HEK293 (cell line): ENCODE measurements at regions not wholly inside any gene's neighbourhood (a gene's known extent, or its start where the extent isn't known, plus 50 kb on each side); places are given as distances from the start of the nearest gene placed in this dataset.

Source experiments
- CTCF ChIA-PET: fragments of 350-600 bp; formaldehyde crosslinking; extraction: SDS; loops from one replicate; lab custom pipeline; 2021; ENCODE audit warnings: antibody characterized with exemption; lab: Yijun Ruan, JAX
- POLR2A ChIA-PET: fragments of 300-600 bp; formaldehyde crosslinking; extraction: SDS; loops from one replicate; lab custom pipeline; 2020; ENCODE audit warnings: antibody characterized with exemption, inconsistent platforms; lab: Yijun Ruan, JAX
- H3K27ac ChIP-seq: fragments of 200-500 bp; sonication (Bioruptor generic); 2 replicates; pipeline ENCODE4 v1.5.1; 2014; ENCODE audit warnings: low read depth, low read length, control low read depth, inconsistent platforms; ENCODE audit errors: extremely low read depth
- H3K36me3 ChIP-seq, 2 experiments: fragments of 200-500 bp in 1 of 2; sonication (Bioruptor generic) in 1 of 2; 1 replicate in 1 of 2; 2 replicates in 1 of 2; pipeline ENCODE4 v1.5.1; 2014 to 2017; ENCODE audit warnings: inconsistent platforms in 2 of 2, low read length in 2 of 2; ENCODE audit not compliant: control insufficient read depth in 2 of 2, insufficient read depth in 1 of 2
- H3K4me1 ChIP-seq: fragments of 200-500 bp; sonication (Bioruptor generic); 2 replicates; pipeline ENCODE4 v1.5.1; 2014; ENCODE audit warnings: mild to moderate bottlenecking, low read length, inconsistent platforms; ENCODE audit not compliant: control insufficient read depth, insufficient read depth
- H3K4me3 ChIP-seq: 2 replicates; pipeline ENCODE4 v1.5.1; 2011; ENCODE audit warnings: low read depth, mild to moderate bottlenecking, control low read depth, low read length, moderate library complexity
- H3K9me3 ChIP-seq: fragments of 200-500 bp; sonication (Bioruptor generic); 2 replicates; pipeline ENCODE4 v1.5.1; 2014; ENCODE audit warnings: low read depth, low read length, inconsistent platforms; ENCODE audit not compliant: control insufficient read depth, insufficient read depth
- BCL11B ChIP-seq: fragments of 450-650 bp; formaldehyde crosslinking; IDR thresholded peaks from 2 replicates; pipeline ENCODE4 v1.5.1; 2016; ENCODE audit warnings: low read depth, missing biosample characterization, missing genetic modification characterization
- ZBTB10 ChIP-seq: fragments of 450-650 bp; formaldehyde crosslinking; IDR thresholded peaks from 2 replicates; pipeline ENCODE4 v1.5.1; 2016; ENCODE audit warnings: missing biosample characterization, missing genetic modification characterization
- ZNF114 ChIP-seq: fragments of 450-650 bp; formaldehyde crosslinking; IDR thresholded peaks from 2 replicates; pipeline ENCODE4 v1.5.0; 2017; ENCODE audit warnings: missing biosample characterization, missing genetic modification characterization
- ZNF211 ChIP-seq: fragments of 450-650 bp; formaldehyde crosslinking; IDR thresholded peaks from 2 replicates; pipeline ENCODE4 v1.5.1; 2016; ENCODE audit warnings: low read depth, missing biosample characterization, missing genetic modification characterization
- ZNF24 ChIP-seq: fragments of 450-650 bp; formaldehyde crosslinking; IDR thresholded peaks from 2 replicates; pipeline ENCODE4 v1.5.1; 2016; ENCODE audit warnings: missing biosample characterization, missing genetic modification characterization
- ZNF311 ChIP-seq: fragments of 450-650 bp; formaldehyde crosslinking; IDR thresholded peaks from 2 replicates; pipeline ENCODE4 v1.5.1; 2017; ENCODE audit warnings: missing biosample characterization, missing genetic modification characterization, borderline replicate concordance
- ZNF366 ChIP-seq: fragments of 450-650 bp; formaldehyde crosslinking; conservative IDR thresholded peaks from 2 replicates; pipeline ENCODE4 v1.5.1; 2016; ENCODE audit warnings: missing biosample characterization, missing genetic modification characterization
- ZNF37A ChIP-seq: fragments of 450-650 bp; IDR thresholded peaks from 2 replicates; pipeline ENCODE4 v1.5.1; 2018; ENCODE audit warnings: missing biosample characterization, missing genetic modification characterization
- ZNF394 ChIP-seq: fragments of 450-650 bp; formaldehyde crosslinking; IDR thresholded peaks from 2 replicates; pipeline ENCODE4 v1.5.1; 2016; ENCODE audit warnings: missing biosample characterization, missing genetic modification characterization, mild to moderate bottlenecking, moderate library complexity, borderline replicate concordance
- ZNF398 ChIP-seq: fragments of 450-650 bp; formaldehyde crosslinking; IDR thresholded peaks from 2 replicates; pipeline ENCODE4 v1.5.1; 2017; ENCODE audit warnings: missing biosample characterization, missing genetic modification characterization
- ZNF433 ChIP-seq: fragments of 450-650 bp; formaldehyde crosslinking; IDR thresholded peaks from 2 replicates; pipeline ENCODE4 v1.5.1; 2016; ENCODE audit warnings: missing biosample characterization, missing genetic modification characterization, low read depth
- ZNF449 ChIP-seq: fragments of 450-650 bp; formaldehyde crosslinking; IDR thresholded peaks from 2 replicates; pipeline ENCODE4 v1.5.1; 2017; ENCODE audit warnings: missing biosample characterization, mild to moderate bottlenecking, missing genetic modification characterization, moderate library complexity
- ZNF514 ChIP-seq: fragments of 450-650 bp; formaldehyde crosslinking; IDR thresholded peaks from 2 replicates; pipeline ENCODE4 v1.5.1; 2016; ENCODE audit warnings: missing biosample characterization, missing genetic modification characterization
- ZNF560 ChIP-seq: fragments of 450-650 bp; formaldehyde crosslinking; IDR thresholded peaks from 2 replicates; pipeline ENCODE4 v1.5.1; 2017; ENCODE audit warnings: missing biosample characterization, missing genetic modification characterization, borderline replicate concordance
- ZNF629 ChIP-seq: fragments of 450-650 bp; formaldehyde crosslinking; IDR thresholded peaks from 2 replicates; pipeline ENCODE4 v1.5.1; 2017; ENCODE audit warnings: missing biosample characterization, missing genetic modification characterization
- ZNF654 ChIP-seq: fragments of 450-650 bp; formaldehyde crosslinking; IDR thresholded peaks from 2 replicates; pipeline ENCODE4 v1.5.1; 2016; ENCODE audit warnings: low read depth, missing biosample characterization, missing genetic modification characterization
- ZNF692 ChIP-seq: fragments of 450-650 bp; formaldehyde crosslinking; IDR thresholded peaks from 2 replicates; pipeline ENCODE4 v1.5.1; 2016; ENCODE audit warnings: missing biosample characterization, missing genetic modification characterization
- ZNF76 ChIP-seq: fragments of 450-650 bp; formaldehyde crosslinking; IDR thresholded peaks from 2 replicates; pipeline ENCODE4; 2016; ENCODE audit warnings: low read depth, missing biosample characterization, missing genetic modification characterization, borderline replicate concordance
- ZNF777 ChIP-seq: fragments of 450-650 bp; formaldehyde crosslinking; IDR thresholded peaks from 2 replicates; pipeline ENCODE4 v1.5.1; 2017; ENCODE audit warnings: missing biosample characterization, missing genetic modification characterization, borderline replicate concordance
- TF ChIP-seq, protein P1 (sequence below): fragments of 450-650 bp; formaldehyde crosslinking; IDR thresholded peaks from 2 replicates; pipeline ENCODE4 v1.5.1; 2016; ENCODE audit warnings: missing biosample characterization, missing genetic modification characterization, borderline replicate concordance
- TF ChIP-seq, protein P2 (sequence below): fragments of 450-650 bp; formaldehyde crosslinking; IDR thresholded peaks from 2 replicates; pipeline ENCODE4 v1.5.1; 2016; ENCODE audit warnings: missing biosample characterization, missing genetic modification characterization, low read depth

DNA sequence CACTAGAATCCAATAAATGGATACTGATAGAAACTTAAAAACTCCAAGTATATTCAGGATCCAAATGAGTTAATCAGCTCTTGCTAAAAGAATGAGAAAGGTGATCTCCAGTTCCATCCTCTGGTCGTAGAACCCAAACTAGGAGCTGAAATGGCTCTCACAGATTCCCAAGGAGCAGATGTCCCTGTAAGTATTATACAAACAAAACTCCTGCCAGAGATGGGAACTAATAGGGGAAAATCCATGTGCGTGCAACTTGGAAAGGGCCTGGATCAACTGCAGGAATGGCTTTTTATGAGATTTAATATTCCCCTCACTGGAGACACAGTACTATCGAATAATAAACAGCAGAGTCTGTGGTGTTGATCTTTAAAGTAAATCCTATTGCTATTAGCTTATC, 309.2 kb upstream of the TBX3 start:
- POLR2A ChIA-PET: no interaction called here
- H3K9me3 ChIP-seq: no peaks in the 10 kb centered on the region; the same call in 1 of the 2 replicates
- TF ChIP-seq ZNF76 (tag by site-specific recombination) (no peak), BCL11B (tag by site-specific recombination) (no peak), ZNF398 (no peak), ZNF394 (no peak), ZNF366 (no peak), ZBTB10 (no peak), ZNF114 (tag by site-specific recombination) (no peak), ZNF514 (tag by site-specific recombination) (no peak), ZNF777 (tag by site-specific recombination) (no peak), ZNF433 (tag by site-specific recombination) (no peak), ZNF560 (no peak), ZNF24 (tag by site-specific recombination) (no peak)
- TF ChIP-seq, all 188 proteins: peak for 0
- Histone ChIP-seq H3K4me3 (no peak overlapping the region), H3K36me3 (no peaks in the 10 kb centered on the region), H3K4me1 (no peaks in the 10 kb centered on the region), H3K27ac (no peak overlapping the region)
- CTCF ChIA-PET: interaction anchor here (0.8 kb wide), 1 partner anchor 17 kb away, joined by 3 read pairs; no protein-coding TSS in a partner anchor

- ChIA-PET CTCF (interaction anchor here (0.7 kb wide), 1 partner anchor 34 kb away, joined by 7 read pairs; no protein-coding TSS in a partner anchor), POLR2A (no interaction called here)
- no peaks in the 10 kb centered on the region for H3K4me1 ChIP-seq
- H3K36me3 ChIP-seq: no peaks in the 10 kb centered on the region
- no peak overlapping the region for H3K27ac ChIP-seq
- H3K9me3 ChIP-seq: no peaks in the 10 kb centered on the region; the same call in 1 of the 2 replicates
- no peak for TF ChIP-seq ZNF654 (tag by site-specific recombination)
- H3K4me3 ChIP-seq: no peak overlapping the region
Observed at GRCh38 chr12:114992443-114992842, 308.5 kb upstream of the TBX3 start.

- Histone ChIP-seq H3K27ac (no peak overlapping the region), H3K9me3 (no peaks in the 10 kb centered on the region), H3K36me3 (no peaks in the 10 kb centered on the region), H3K4me3 (no peak overlapping the region), H3K4me1 (no peaks in the 10 kb centered on the region)
- ChIA-PET CTCF (interaction anchor here (1.0 kb wide), 1 partner anchor 9 kb away, joined by 3 read pairs; no protein-coding TSS in a partner anchor), POLR2A (no interaction called here)
- TF ChIP-seq ZNF629 (tag by site-specific recombination) (no peak), ZNF211 (no peak), ZNF37A (tag by site-specific recombination) (no peak), ZNF449 (tag by site-specific recombination) (no peak), ZNF654 (tag by site-specific recombination) (no peak), ZNF692 (tag by site-specific recombination) (no peak), ZNF311 (tag by site-specific recombination) (no peak)
- TF ChIP-seq, protein P1, sequence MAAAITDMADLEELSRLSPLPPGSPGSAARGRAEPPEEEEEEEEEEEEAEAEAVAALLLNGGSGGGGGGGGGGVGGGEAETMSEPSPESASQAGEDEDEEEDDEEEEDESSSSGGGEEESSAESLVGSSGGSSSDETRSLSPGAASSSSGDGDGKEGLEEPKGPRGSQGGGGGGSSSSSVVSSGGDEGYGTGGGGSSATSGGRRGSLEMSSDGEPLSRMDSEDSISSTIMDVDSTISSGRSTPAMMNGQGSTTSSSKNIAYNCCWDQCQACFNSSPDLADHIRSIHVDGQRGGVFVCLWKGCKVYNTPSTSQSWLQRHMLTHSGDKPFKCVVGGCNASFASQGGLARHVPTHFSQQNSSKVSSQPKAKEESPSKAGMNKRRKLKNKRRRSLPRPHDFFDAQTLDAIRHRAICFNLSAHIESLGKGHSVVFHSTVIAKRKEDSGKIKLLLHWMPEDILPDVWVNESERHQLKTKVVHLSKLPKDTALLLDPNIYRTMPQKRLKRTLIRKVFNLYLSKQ: no peak
- TF ChIP-seq, protein P2, sequence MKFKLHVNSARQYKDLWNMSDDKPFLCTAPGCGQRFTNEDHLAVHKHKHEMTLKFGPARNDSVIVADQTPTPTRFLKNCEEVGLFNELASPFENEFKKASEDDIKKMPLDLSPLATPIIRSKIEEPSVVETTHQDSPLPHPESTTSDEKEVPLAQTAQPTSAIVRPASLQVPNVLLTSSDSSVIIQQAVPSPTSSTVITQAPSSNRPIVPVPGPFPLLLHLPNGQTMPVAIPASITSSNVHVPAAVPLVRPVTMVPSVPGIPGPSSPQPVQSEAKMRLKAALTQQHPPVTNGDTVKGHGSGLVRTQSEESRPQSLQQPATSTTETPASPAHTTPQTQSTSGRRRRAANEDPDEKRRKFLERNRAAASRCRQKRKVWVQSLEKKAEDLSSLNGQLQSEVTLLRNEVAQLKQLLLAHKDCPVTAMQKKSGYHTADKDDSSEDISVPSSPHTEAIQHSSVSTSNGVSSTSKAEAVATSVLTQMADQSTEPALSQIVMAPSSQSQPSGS (tag by site-specific recombination): no peak
Observed at GRCh38 chr12:114990381-114990780, 306.4 kb upstream of the TBX3 start.
